H1 (cell line): ENCODE measurements at regions not wholly inside any gene's neighbourhood (a gene's known extent, or its start where the extent isn't known, plus 50 kb on each side); places are given as distances from the start of the nearest gene placed in this dataset.

Experiments used
- CTCF ChIA-PET: fragments of 300-600 bp; sonication (Branson Sonifier 250); formaldehyde crosslinking; loops from one replicate; lab custom pipeline; 2021; ENCODE audit not compliant: partially characterized antibody; lab: Charles Lee
- POLR2A ChIA-PET: fragments of 300-600 bp; sonication (Branson Sonifier 250); formaldehyde crosslinking; loops from one replicate; lab custom pipeline; 2021; ENCODE audit warnings: inconsistent platforms; ENCODE audit not compliant: partially characterized antibody; lab: Charles Lee
- DNase-seq, 2 experiments: peaks; one replicate each; pipeline versions ENCODE4 v3.0.0 to v3.0.0-alpha.2; 2010 to 2022; ENCODE audit warnings: low spot score in 2 of 2, low read depth in 1 of 2, mixed read lengths in 1 of 2
- FAIRE-seq: peaks from 2 replicates; lab custom pipeline; 2011; peaks lifted over from hg19 to GRCh38; lab: Jason Lieb, UNC
- H2AFZ ChIP-seq: 2 replicates; pipeline ENCODE4 v1.8.1; 2012; ENCODE audit warnings: low read length, inconsistent platforms
- H2AK5ac ChIP-seq: 2 replicates; pipeline ENCODE4 v1.6.1; 2013; ENCODE audit warnings: low read depth, low read length
- H2BK120ac ChIP-seq: replicated peaks from 2 replicates; pipeline ENCODE3; 2013; ENCODE audit warnings: low read depth, low read length, inconsistent platforms
- H2BK12ac ChIP-seq: 2 replicates; pipeline ENCODE4 v1.6.1; 2013; ENCODE audit warnings: low read depth, low read length
- H2BK15ac ChIP-seq: 2 replicates; pipeline ENCODE4 v1.6.1; 2013; ENCODE audit warnings: low read length
- H2BK20ac ChIP-seq: 2 replicates; pipeline ENCODE4 v1.6.1; 2013; ENCODE audit warnings: low read length
- H2BK5ac ChIP-seq: 2 replicates; pipeline ENCODE4 v1.6.1; 2013; ENCODE audit warnings: low read depth, low read length
- H3K14ac ChIP-seq: 2 replicates; pipeline ENCODE4 v1.6.1; 2013; ENCODE audit warnings: inconsistent platforms; ENCODE audit not compliant: insufficient read length
- H3K18ac ChIP-seq: 2 replicates; pipeline ENCODE4 v1.6.1; 2013; ENCODE audit warnings: low read length; ENCODE audit errors: extremely low read depth
- H3K23ac ChIP-seq: 2 replicates; pipeline ENCODE4 v1.6.1; 2013; ENCODE audit warnings: inconsistent platforms; ENCODE audit not compliant: insufficient read length
- H3K23me2 ChIP-seq: 2 replicates; pipeline ENCODE4 v1.6.1; 2013; ENCODE audit warnings: low read depth, low read length
- H3K27ac ChIP-seq: 2 replicates; pipeline ENCODE4 v1.6.1; 2011; ENCODE audit warnings: low read depth, low read length, inconsistent platforms
- H3K27me3 ChIP-seq, 4 experiments: replicated peaks in 1 of 4; 1 replicate in 1 of 4; 2 replicates in 3 of 4; pipeline versions ENCODE4 v1.6.1 to v1.8.1; 2011 to 2013; ENCODE audit warnings: low read length in 3 of 4, mild to moderate bottlenecking in 3 of 4, inconsistent platforms in 2 of 4, mixed read lengths in 2 of 4, moderate library complexity in 1 of 4; ENCODE audit not compliant: control insufficient read depth in 3 of 4, insufficient read depth in 3 of 4; ENCODE audit errors: extremely low read depth in 1 of 4
- H3K36me3 ChIP-seq, 4 experiments: 2 replicates each; pipeline versions ENCODE4 v1.6.1 to v1.8.1; 2011 to 2013; ENCODE audit warnings: mild to moderate bottlenecking in 4 of 4, low read length in 3 of 4, moderate library complexity in 2 of 4, control low read depth in 1 of 4, inconsistent platforms in 1 of 4; ENCODE audit not compliant: insufficient read depth in 4 of 4, control insufficient read depth in 2 of 4
- H3K4ac ChIP-seq: replicated peaks from 2 replicates; pipeline ENCODE3; 2013; ENCODE audit warnings: low read length, low read depth, mixed read lengths, inconsistent platforms; ENCODE audit not compliant: insufficient read length
- H3K4me1 ChIP-seq, 4 experiments: replicated peaks in 1 of 4; 1 replicate in 1 of 4; 2 replicates in 3 of 4; pipeline versions ENCODE4 v1.6.1 to v1.8.1; 2011 to 2013; ENCODE audit warnings: low read length in 3 of 4, inconsistent platforms in 2 of 4, mixed read lengths in 1 of 4; ENCODE audit not compliant: insufficient read depth in 4 of 4, control insufficient read depth in 3 of 4
- H3K4me2 ChIP-seq, 2 experiments: 2 replicates each; pipeline versions ENCODE4 v1.6.1 to v1.8.1; 2011 to 2013; ENCODE audit warnings: low read depth in 2 of 2, low read length in 2 of 2, control low read depth in 1 of 2, inconsistent platforms in 1 of 2, mild to moderate bottlenecking in 1 of 2; ENCODE audit not compliant: insufficient read depth in 1 of 2
- H3K4me3 ChIP-seq, 4 experiments: fragments of 200-600, 300-600 bp in 1 of 4; sonication (generic), shearing (Covaris generic), sonication (Bioruptor Twin) in 1 of 4; 2 replicates each; pipeline versions ENCODE4 v1.5.1 to v1.8.1; 2011 to 2016; ENCODE audit warnings: low read length in 4 of 4, low read depth in 3 of 4, control low read depth in 2 of 4, inconsistent platforms in 2 of 4, mild to moderate bottlenecking in 2 of 4, mixed read lengths in 1 of 4, moderate library complexity in 1 of 4; ENCODE audit not compliant: insufficient read depth in 2 of 4; ENCODE audit errors: extremely low read depth in 1 of 4
- H3K56ac ChIP-seq: replicated peaks from 2 replicates; pipeline ENCODE3; 2013; ENCODE audit warnings: low read depth, mild to moderate bottlenecking, mixed read lengths, low read length, inconsistent platforms; ENCODE audit not compliant: insufficient read length
- H3K79me1 ChIP-seq: 2 replicates; pipeline ENCODE4 v1.6.1; 2013; ENCODE audit warnings: low read depth, low read length, control low read depth
- H3K79me2 ChIP-seq, 2 experiments: 2 replicates each; pipeline versions ENCODE4 v1.6.1 to v1.8.1; 2012 to 2013; ENCODE audit warnings: low read length in 2 of 2, mild to moderate bottlenecking in 2 of 2, inconsistent platforms in 1 of 2; ENCODE audit not compliant: insufficient read depth in 2 of 2, control insufficient read depth in 1 of 2
- H3K9ac ChIP-seq, 4 experiments: replicated peaks in 1 of 4; 1 replicate in 1 of 4; 2 replicates in 3 of 4; pipeline versions ENCODE4 v1.6.1 to v1.8.1; 2011 to 2013; ENCODE audit warnings: low read depth in 3 of 4, low read length in 3 of 4, control low read depth in 2 of 4, mild to moderate bottlenecking in 2 of 4, moderate library complexity in 2 of 4, inconsistent platforms in 1 of 4; ENCODE audit errors: extremely low read depth in 1 of 4
- H3K9me3 ChIP-seq, 2 experiments: 2 replicates each; pipeline versions ENCODE4 v1.6.1 to v1.8.1; 2012 to 2013; ENCODE audit warnings: mild to moderate bottlenecking in 2 of 2, moderate library complexity in 2 of 2, control low read depth in 1 of 2, inconsistent platforms in 1 of 2, low read depth in 1 of 2, low read length in 1 of 2, mixed read lengths in 1 of 2; ENCODE audit not compliant: insufficient read depth in 2 of 2
- H4K20me1 ChIP-seq, 2 experiments: replicated peaks in 1 of 2; 2 replicates each; pipeline versions ENCODE3 to v1.8.1; 2011 to 2013; ENCODE audit warnings: inconsistent platforms in 2 of 2, low read length in 2 of 2, mild to moderate bottlenecking in 1 of 2; ENCODE audit not compliant: insufficient read depth in 2 of 2, control insufficient read depth in 1 of 2
- H4K5ac ChIP-seq: 2 replicates; pipeline ENCODE4 v1.6.1; 2013; ENCODE audit warnings: low read length, low read depth, mixed read lengths, inconsistent platforms; ENCODE audit not compliant: insufficient read length
- H4K8ac ChIP-seq: 2 replicates; pipeline ENCODE4 v1.8.0; 2013; ENCODE audit warnings: mild to moderate bottlenecking, moderate library complexity, low read length, inconsistent platforms; ENCODE audit not compliant: insufficient read depth; ENCODE audit errors: extremely low read depth
- H4K91ac ChIP-seq: replicated peaks from 2 replicates; pipeline ENCODE3; 2013; ENCODE audit warnings: low read length, mixed read lengths, inconsistent platforms; ENCODE audit not compliant: insufficient read length
- BACH1 ChIP-seq: IDR thresholded peaks from 2 replicates; pipeline ENCODE4 v1.6.1; 2012; ENCODE audit warnings: low read length, improper control_type of control experiment
- FOSL1 ChIP-seq: IDR thresholded peaks from 2 replicates; pipeline ENCODE4 v1.6.1; 2011; ENCODE audit warnings: mild to moderate bottlenecking, low read depth, low read length, moderate library complexity; ENCODE audit not compliant: insufficient read depth
- GTF2F1 ChIP-seq: IDR thresholded peaks from 2 replicates; pipeline ENCODE4 v1.6.1; 2012; ENCODE audit warnings: low read depth, low read length, improper control_type of control experiment, borderline replicate concordance
- HDAC6 ChIP-seq: IDR thresholded peaks from one replicate; pipeline ENCODE4 v1.7.1; 2012; ENCODE audit warnings: low read depth, mild to moderate bottlenecking, inconsistent platforms, low read length, moderate library complexity
- KDM4A ChIP-seq: IDR thresholded peaks from one replicate; pipeline ENCODE4 v1.7.1; 2012; ENCODE audit warnings: low read depth, mild to moderate bottlenecking, moderate library complexity, low read length, inconsistent platforms; ENCODE audit not compliant: severe bottlenecking
- KDM5A ChIP-seq: fragments of 200-600 bp; IDR thresholded peaks from 2 replicates; pipeline ENCODE4 v1.7.1; 2012; ENCODE audit warnings: mild to moderate bottlenecking, low read length, inconsistent platforms, mixed read lengths
- NRF1 ChIP-seq: IDR thresholded peaks from 2 replicates; pipeline ENCODE4 v1.6.1; 2011; ENCODE audit warnings: mild to moderate bottlenecking, low read depth, low read length, improper control_type of control experiment
- PHF8 ChIP-seq: fragments of 200-600 bp; sonication (generic); conservative IDR thresholded peaks from 2 replicates; pipeline ENCODE4 v1.7.1; 2012; ENCODE audit warnings: low read depth, mild to moderate bottlenecking, inconsistent platforms, low read length, moderate library complexity
- POLR2AphosphoS5 ChIP-seq: IDR thresholded peaks from 2 replicates; pipeline ENCODE4 v1.6.1; 2011; ENCODE audit warnings: low read depth, low read length
- POU5F1 ChIP-seq: IDR thresholded peaks from 2 replicates; pipeline ENCODE4 v1.6.1; 2011; ENCODE audit warnings: low read depth, mild to moderate bottlenecking, low read length, moderate library complexity
- SAP30 ChIP-seq: fragments of 300-600 bp; sonication (generic); IDR thresholded peaks from 2 replicates; pipeline ENCODE4 v1.7.1; 2012; ENCODE audit warnings: low read length, moderate library complexity, mild to moderate bottlenecking, inconsistent platforms; ENCODE audit not compliant: insufficient read depth, insufficient replicate concordance
- SIRT6 ChIP-seq: IDR thresholded peaks from one replicate; pipeline ENCODE4 v1.7.1; 2012; ENCODE audit warnings: low read length, inconsistent platforms
- SP2 ChIP-seq: IDR thresholded peaks from 2 replicates; pipeline ENCODE4 v1.6.1; 2012; ENCODE audit warnings: mild to moderate bottlenecking, low read length, inconsistent platforms
- WGBS, 2 experiments: shearing (Covaris generic) in 1 of 2; methylation state at CpG; one replicate each; pipeline versions ENCODE4 v1.1.6 to v1.1.7; 2013 to 2015; ENCODE audit warnings: low lambda C conversion rate in 2 of 2, mixed read lengths in 2 of 2, inconsistent platforms in 1 of 2, low coverage in 1 of 2, missing lambda C conversion rate in 1 of 2; ENCODE audit not compliant: insufficient replicate concordance in 2 of 2, insufficient coverage in 1 of 2, insufficient read length in 1 of 2; ENCODE audit errors: extremely low coverage in 1 of 2, missing lambda C conversion rate in 1 of 2; 5-methylcytosine and 5-hydroxymethylcytosine counted together
- TF ChIP-seq, protein P1 (sequence below): IDR thresholded peaks from 2 replicates; pipeline ENCODE4 v1.6.1; 2012; ENCODE audit warnings: inconsistent platforms

DNA sequence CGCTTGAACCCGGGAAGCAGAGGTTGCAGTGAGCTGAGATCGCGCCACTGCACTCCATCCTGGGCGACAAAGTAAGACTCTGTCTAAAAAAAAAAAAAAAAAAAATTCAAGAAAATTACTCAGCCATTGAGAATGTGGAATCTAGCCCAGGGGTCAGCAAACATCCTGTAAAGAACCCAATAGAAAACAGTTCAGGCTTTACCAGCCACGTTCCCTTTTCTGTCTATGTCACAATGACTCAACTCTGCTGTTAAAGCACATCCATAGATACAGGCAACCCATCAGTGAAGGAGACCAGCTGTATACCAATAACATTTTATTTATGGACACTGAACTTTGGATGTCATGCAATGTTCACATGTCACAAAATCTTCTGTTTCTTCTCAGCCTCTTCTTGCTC is 435.6 kb upstream of the GYPC start (continued):
- no peak for TF ChIP-seq HDAC6

DNA sequence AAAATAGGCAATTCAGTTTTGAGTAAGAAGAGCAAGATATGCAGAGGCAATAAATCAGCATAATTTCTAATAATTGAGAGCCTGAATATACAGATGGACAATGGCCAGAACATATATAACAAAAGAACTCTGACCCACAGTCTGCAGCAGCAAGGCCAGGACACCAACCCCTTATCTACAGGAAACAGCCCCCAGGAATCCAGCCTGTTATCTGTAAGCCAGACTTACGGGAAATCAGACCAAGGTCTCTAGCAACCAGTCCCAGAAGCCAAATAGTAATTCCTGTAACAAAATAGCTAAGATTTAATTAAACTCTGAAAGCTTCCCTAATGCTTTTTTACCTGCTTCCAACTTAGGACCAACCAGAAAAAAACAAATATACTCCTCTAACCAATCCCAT is 434.5 kb upstream of the GYPC start:
- H4K5ac ChIP-seq = no peak overlapping the region
- no peak overlapping the region for H2BK5ac ChIP-seq
- H3K14ac ChIP-seq = no peak overlapping the region
- no peak overlapping the region for H2AFZ ChIP-seq
- no peaks in the 10 kb centered on the region for H4K20me1 ChIP-seq
- H3K4ac ChIP-seq = no peak overlapping the region
- H3K56ac ChIP-seq = no peak overlapping the region
- no peak overlapping the region for H2BK15ac ChIP-seq
- H3K9ac ChIP-seq = no peak overlapping the region
- no peaks in the 10 kb centered on the region for H3K27me3 ChIP-seq
- no peak overlapping the region for H2BK20ac ChIP-seq
- H3K18ac ChIP-seq = no peak overlapping the region
- no peak overlapping the region for H3K4me3 ChIP-seq
- no peak overlapping the region for H4K91ac ChIP-seq
- no peaks in the 10 kb centered on the region for H3K23me2 ChIP-seq
- no peak overlapping the region for H3K4me2 ChIP-seq
- 92% methylated on average over 1 of the region's 1 CpG; no CpG with 5 or more reads in 1 of the 2 experiments for WGBS, 2 experiments
- no peak for FAIRE-seq
- H3K23ac ChIP-seq = no peak overlapping the region
- no peak overlapping the region for H2AK5ac ChIP-seq
- no peak overlapping the region for H2BK120ac ChIP-seq
- no peaks in the 10 kb centered on the region for H3K9me3 ChIP-seq
- H4K8ac ChIP-seq = no peak overlapping the region
- H3K4me1 ChIP-seq = no peaks in the 10 kb centered on the region
- H2BK12ac ChIP-seq = no peak overlapping the region
- no peak for DNase-seq
- CTCF ChIA-PET = interaction anchor here (1.2 kb wide), 1 partner anchor 24 kb away, joined by 3 read pairs; no protein-coding TSS in a partner anchor
- H3K79me1 ChIP-seq = no peaks in the 10 kb centered on the region
- no peaks in the 10 kb centered on the region for H3K79me2 ChIP-seq
- no peaks in the 10 kb centered on the region for H3K36me3 ChIP-seq
- POLR2A ChIA-PET = no interaction called here
- no peak overlapping the region for H3K27ac ChIP-seq
- TF ChIP-seq BACH1 = no peak
- TF ChIP-seq NRF1 = no peak
- no peak for TF ChIP-seq KDM4A
- no peak for TF ChIP-seq HDAC6
- no peak for TF ChIP-seq SIRT6
- no peak for TF ChIP-seq SP2
- TF ChIP-seq FOSL1 = no peak
- no peak for TF ChIP-seq POU5F1
- no peak for TF ChIP-seq POLR2AphosphoS5
- TF ChIP-seq KDM5A = no peak
- no peak for TF ChIP-seq GTF2F1
- TF ChIP-seq, protein P1, sequence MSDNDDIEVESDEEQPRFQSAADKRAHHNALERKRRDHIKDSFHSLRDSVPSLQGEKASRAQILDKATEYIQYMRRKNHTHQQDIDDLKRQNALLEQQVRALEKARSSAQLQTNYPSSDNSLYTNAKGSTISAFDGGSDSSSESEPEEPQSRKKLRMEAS = no peak
- no peak for TF ChIP-seq SAP30
- TF ChIP-seq PHF8 = no peak
